ENCODE measurements at regions not wholly inside any gene's neighbourhood (a gene's known extent, or its start where the extent isn't known, plus 50 kb on each side); places are given as distances from the start of the nearest gene placed in this dataset.

DNA sequence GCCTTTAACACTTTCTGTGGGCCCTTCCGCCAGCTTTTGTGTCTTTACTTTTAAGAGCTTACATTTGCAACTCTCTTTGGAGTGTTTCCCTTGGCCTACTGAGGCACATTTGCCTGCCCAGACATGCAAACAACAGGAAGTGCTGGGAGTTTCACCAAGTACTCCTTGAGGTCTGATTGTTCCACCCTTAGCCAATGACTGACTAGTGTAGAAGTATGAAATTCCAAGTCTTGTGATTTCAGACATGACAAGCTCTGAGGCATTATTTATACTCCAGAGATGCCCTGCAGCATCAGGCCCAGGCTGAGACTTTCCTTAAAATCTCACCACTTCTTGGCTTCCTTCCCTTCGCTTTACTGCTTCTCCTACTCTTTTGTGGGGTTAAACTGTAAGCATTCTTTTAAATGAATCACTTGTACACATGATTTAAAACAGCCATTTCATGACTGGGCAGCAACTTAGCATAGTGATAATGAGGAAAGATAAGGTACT lies 174.1 kb downstream of the SLC6A15 start:
- no peak overlapping the region for H3K4me2 ChIP-seq (ENCODE audit: insufficient read depth, low read length)
- no peaks in the 10 kb centered on the region for H3K36me3 ChIP-seq (ENCODE audit: insufficient read depth, low read length)
- H3K79me2 ChIP-seq (ENCODE audit: insufficient read depth, low read length): no peaks in the 10 kb centered on the region
- no peak overlapping the region for H3K4me3 ChIP-seq (ENCODE audit: low read depth in 1 of 2, low read length in 2 of 2)
- TF ChIP-seq, protein P1, sequence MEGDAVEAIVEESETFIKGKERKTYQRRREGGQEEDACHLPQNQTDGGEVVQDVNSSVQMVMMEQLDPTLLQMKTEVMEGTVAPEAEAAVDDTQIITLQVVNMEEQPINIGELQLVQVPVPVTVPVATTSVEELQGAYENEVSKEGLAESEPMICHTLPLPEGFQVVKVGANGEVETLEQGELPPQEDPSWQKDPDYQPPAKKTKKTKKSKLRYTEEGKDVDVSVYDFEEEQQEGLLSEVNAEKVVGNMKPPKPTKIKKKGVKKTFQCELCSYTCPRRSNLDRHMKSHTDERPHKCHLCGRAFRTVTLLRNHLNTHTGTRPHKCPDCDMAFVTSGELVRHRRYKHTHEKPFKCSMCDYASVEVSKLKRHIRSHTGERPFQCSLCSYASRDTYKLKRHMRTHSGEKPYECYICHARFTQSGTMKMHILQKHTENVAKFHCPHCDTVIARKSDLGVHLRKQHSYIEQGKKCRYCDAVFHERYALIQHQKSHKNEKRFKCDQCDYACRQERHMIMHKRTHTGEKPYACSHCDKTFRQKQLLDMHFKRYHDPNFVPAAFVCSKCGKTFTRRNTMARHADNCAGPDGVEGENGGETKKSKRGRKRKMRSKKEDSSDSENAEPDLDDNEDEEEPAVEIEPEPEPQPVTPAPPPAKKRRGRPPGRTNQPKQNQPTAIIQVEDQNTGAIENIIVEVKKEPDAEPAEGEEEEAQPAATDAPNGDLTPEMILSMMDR (IDR thresholded peaks at IDR 0.05; ENCODE audit: borderline replicate concordance, extremely low read depth, low read length, poor library complexity, severe bottlenecking): no peak
- TF ChIP-seq EZH2 (IDR thresholded peaks at IDR 0.05; ENCODE audit: borderline replicate concordance, low read depth, low read length, severe bottlenecking): no peak
- no peak overlapping the region for H2AFZ ChIP-seq (ENCODE audit: low read depth, low read length)
- no peaks in the 10 kb centered on the region for H3K4me1 ChIP-seq (ENCODE audit: insufficient read depth, low read length)
- no peaks in the 10 kb centered on the region for H3K9me3 ChIP-seq (ENCODE audit: insufficient read depth, low read length, severe bottlenecking)
- H3K27ac ChIP-seq (ENCODE audit: low read length): no peak overlapping the region
- H3K27me3 ChIP-seq (ENCODE audit: insufficient read depth, low read length, poor library complexity): no peaks in the 10 kb centered on the region
- no peak for ATAC-seq (ENCODE audit: insufficient read depth, low read depth)
- no peaks in the 10 kb centered on the region for H4K20me1 ChIP-seq (ENCODE audit: insufficient read depth, low read length)
- no peak for DNase-seq
- no peak overlapping the region for H3K9ac ChIP-seq (ENCODE audit: low read depth, low read length)

- H3K9me3 ChIP-seq (ENCODE audit: insufficient read depth, low read length, severe bottlenecking): no peaks in the 10 kb centered on the region
- no peaks in the 10 kb centered on the region for H3K27me3 ChIP-seq (ENCODE audit: insufficient read depth, low read length, poor library complexity)
- TF ChIP-seq, protein P1 (IDR thresholded peaks at IDR 0.05; ENCODE audit: borderline replicate concordance, extremely low read depth, low read length, poor library complexity, severe bottlenecking): no peak
- no peak for TF ChIP-seq EZH2 (IDR thresholded peaks at IDR 0.05; ENCODE audit: borderline replicate concordance, low read depth, low read length, severe bottlenecking)
- H3K4me3 ChIP-seq (ENCODE audit: low read depth in 1 of 2, low read length in 2 of 2): no peak overlapping the region
- H4K20me1 ChIP-seq (ENCODE audit: insufficient read depth, low read length): no peaks in the 10 kb centered on the region
- ATAC-seq (ENCODE audit: insufficient read depth, low read depth): no peak
- no peaks in the 10 kb centered on the region for H3K36me3 ChIP-seq (ENCODE audit: insufficient read depth, low read length)
- no peaks in the 10 kb centered on the region for H3K79me2 ChIP-seq (ENCODE audit: insufficient read depth, low read length)
- H3K4me1 ChIP-seq (ENCODE audit: insufficient read depth, low read length): no peaks in the 10 kb centered on the region
- H3K9ac ChIP-seq (ENCODE audit: low read depth, low read length): no peak overlapping the region
- no peak overlapping the region for H2AFZ ChIP-seq (ENCODE audit: low read depth, low read length)
- H3K27ac ChIP-seq (ENCODE audit: low read length): no peak overlapping the region
- DNase-seq: no peak
- no peak overlapping the region for H3K4me2 ChIP-seq (ENCODE audit: insufficient read depth, low read length)
These were observed 179.7 kb downstream of the SLC6A15 start for GRCh38 chr12:84732828-84733340.

DNA sequence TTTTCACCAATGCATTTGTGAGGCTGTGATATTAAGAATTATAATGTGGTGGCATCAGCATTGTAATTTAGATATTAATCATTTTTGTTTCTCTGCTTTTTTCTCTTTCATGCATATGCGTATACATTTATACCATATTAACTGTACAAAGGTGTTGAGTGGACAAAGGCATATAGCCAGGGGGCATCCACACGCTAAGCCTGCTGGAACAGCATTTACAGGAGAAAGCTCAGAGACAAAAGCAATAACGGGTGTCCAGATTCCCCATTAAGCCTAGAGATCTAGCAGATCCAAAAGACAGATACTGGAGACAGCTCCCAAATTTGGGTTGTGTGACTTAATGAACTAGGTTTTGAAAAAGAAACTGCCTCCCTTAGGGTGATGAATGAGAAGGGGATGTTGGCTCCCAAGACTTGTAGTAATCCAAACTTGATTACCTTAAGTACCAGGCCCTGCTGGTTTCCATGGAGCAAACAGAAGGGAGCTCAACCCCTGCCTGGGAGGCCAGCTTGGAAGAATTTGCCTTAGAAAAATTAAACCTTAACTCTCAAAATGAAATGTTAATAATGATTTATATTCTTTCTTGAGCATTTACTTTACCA lies 181.9 kb downstream of the SLC6A15 start:
- no peak for ATAC-seq (ENCODE audit: insufficient read depth, low read depth)
- no peak overlapping the region for H2AFZ ChIP-seq (ENCODE audit: low read depth, low read length)
- H3K4me1 ChIP-seq (ENCODE audit: insufficient read depth, low read length): no peaks in the 10 kb centered on the region

More for the DNA sequence above, 181.9 kb downstream of the SLC6A15 start:
- DNase-seq: no peak
- Histone ChIP-seq H3K9me3 (ENCODE audit: insufficient read depth, low read length, severe bottlenecking) (no peaks in the 10 kb centered on the region), H3K36me3 (ENCODE audit: insufficient read depth, low read length) (no peaks in the 10 kb centered on the region), H3K27ac (ENCODE audit: low read length) (no peak overlapping the region), H3K79me2 (ENCODE audit: insufficient read depth, low read length) (no peaks in the 10 kb centered on the region), H3K9ac (ENCODE audit: low read depth, low read length) (no peak overlapping the region), H3K4me3 (ENCODE audit: low read depth in 1 of 2, low read length in 2 of 2) (no peak overlapping the region), H3K27me3 (ENCODE audit: insufficient read depth, low read length, poor library complexity) (no peaks in the 10 kb centered on the region), H4K20me1 (ENCODE audit: insufficient read depth, low read length) (no peaks in the 10 kb centered on the region), H3K4me2 (ENCODE audit: insufficient read depth, low read length) (no peak overlapping the region)
- TF ChIP-seq, protein P1 (IDR thresholded peaks at IDR 0.05; ENCODE audit: borderline replicate concordance, extremely low read depth, low read length, poor library complexity, severe bottlenecking): no peak
- TF ChIP-seq EZH2 (IDR thresholded peaks at IDR 0.05; ENCODE audit: borderline replicate concordance, low read depth, low read length, severe bottlenecking): no peak

All from DND-41 (cell line).